Stimulated activated CD4-positive, alpha-beta T cell treated with anti-CD3 and anti-CD28 coated beads, Interleukin-4, amount 100 ng/mL, for 1 hour (primary cell): ENCODE measurements at regions not wholly inside any gene's neighbourhood (a gene's known extent, or its start where the extent isn't known, plus 50 kb on each side); places are given as distances from the start of the nearest gene placed in this dataset.
"Not testable (repeated sequence)": the region's sequence is repeated elsewhere in the genome, so short reads cannot be mapped to it uniquely, and the experiment has no call there.

ENCODE experiments used
- DNase-seq: peaks from one replicate; pipeline ENCODE4 v3.0.0-alpha.2; 2020

- peak; percentile 48 for DNase-seq
These were observed 135.6 kb upstream of the PPP1R26 start for GRCh38 chr9:135343837-135344522.

- DNase-seq = no peak
These were observed 135.1 kb upstream of the PPP1R26 start for GRCh38 chr9:135344523-135344901.

GRCh38 chr9:135344915-135345500 lies 134.6 kb upstream of the PPP1R26 start:
- no peak for DNase-seq

GRCh38 chr9:135345775-135346433 lies 133.7 kb upstream of the PPP1R26 start:
- no peak for DNase-seq

GRCh38 chr9:135346438-135347050 lies 133.0 kb upstream of the PPP1R26 start:
- no peak for DNase-seq

GRCh38 chr9:135347461-135347860 lies 132.1 kb upstream of the PPP1R26 start:
- DNase-seq = no peak

GRCh38 chr9:135348076-135348787 lies 131.3 kb upstream of the PPP1R26 start:
- DNase-seq = no peak

GRCh38 chr9:135348788-135349150 lies 130.8 kb upstream of the PPP1R26 start:
- no peak for DNase-seq

- no peak for DNase-seq
These were observed 130.2 kb upstream of the PPP1R26 start for GRCh38 chr9:135349212-135350002.

GRCh38 chr9:135350003-135350315 lies 129.6 kb upstream of the PPP1R26 start:
- no peak for DNase-seq

GRCh38 chr9:135353935-135354334 lies 125.6 kb upstream of the PPP1R26 start:
- DNase-seq = no peak

- DNase-seq = no peak
These were observed 124.0 kb upstream of the PPP1R26 start for GRCh38 chr9:135355521-135356011.

GRCh38 chr9:135356021-135356420 lies 123.6 kb upstream of the PPP1R26 start:
- DNase-seq = no peak

GRCh38 chr9:135356796-135357195 lies 122.8 kb upstream of the PPP1R26 start:
- DNase-seq = no peak

GRCh38 chr9:135357863-135358551 lies 121.6 kb upstream of the PPP1R26 start:
- DNase-seq = no peak

GRCh38 chr9:135358552-135358940 lies 121.0 kb upstream of the PPP1R26 start:
- no peak for DNase-seq

- DNase-seq = no peak
These were observed 119.8 kb upstream of the PPP1R26 start for GRCh38 chr9:135359764-135360163.

- no peak for DNase-seq
These were observed 119.0 kb upstream of the PPP1R26 start for GRCh38 chr9:135360617-135361016.

- not testable (repeated sequence) for DNase-seq
These were observed 117.9 kb upstream of the PPP1R26 start for GRCh38 chr9:135361668-135362067.

- DNase-seq = no peak
These were observed 116.0 kb upstream of the PPP1R26 start for GRCh38 chr9:135363596-135363995.

GRCh38 chr9:135365013-135365768 lies 114.4 kb upstream of the PPP1R26 start:
- DNase-seq = no peak
